GM12878 (cell line): ENCODE measurements at regions not wholly inside any gene's neighbourhood (a gene's known extent, or its start where the extent isn't known, plus 50 kb on each side); places are given as distances from the start of the nearest gene placed in this dataset.

ENCODE experiments used
- PRDM15 ChIP-seq: fragments of 450-650 bp; formaldehyde crosslinking; IDR thresholded peaks from 2 replicates; pipeline ENCODE4 v1.4.0; 2020; ENCODE audit warnings: mild to moderate bottlenecking, moderate library complexity
- RFX5 ChIP-seq: IDR thresholded peaks from 2 replicates; pipeline ENCODE4 v1.6.1; 2011; ENCODE audit warnings: low read depth, low read length, improper control_type of control experiment

DNA sequence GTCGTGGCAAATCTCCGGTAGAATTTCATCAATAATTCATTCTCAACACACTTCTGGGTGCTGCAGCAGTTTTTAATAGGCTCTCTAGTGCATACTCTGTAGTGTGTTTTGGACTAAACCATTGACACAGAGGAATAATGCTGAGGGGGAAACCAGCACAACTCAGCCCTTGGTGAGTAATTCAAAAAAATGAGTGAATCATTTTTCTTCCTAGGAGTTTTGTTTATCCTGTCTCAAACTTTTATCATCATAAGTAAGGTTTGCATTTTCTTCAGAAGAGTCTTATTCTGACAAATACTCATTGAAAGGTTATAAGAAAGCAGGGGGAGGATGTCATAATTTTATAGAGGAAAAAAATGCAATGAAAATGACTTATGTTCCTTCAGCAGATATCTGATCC lies 2542.7 kb downstream of the PCDH7 start:
- TF ChIP-seq RFX5 (no peak), PRDM15 (CRISPR knock-in tag) (no peak)
